Fibroblast of villous mesenchyme (primary cell): ENCODE measurements at regions not wholly inside any gene's neighbourhood (a gene's known extent, or its start where the extent isn't known, plus 50 kb on each side); places are given as distances from the start of the nearest gene placed in this dataset.

Source experiments
- DNase-seq: peaks from one replicate; pipeline ENCODE4 v3.0.0-alpha.2; 2010; ENCODE audit warnings: low read depth
- H3K4me3 ChIP-seq: 2 replicates; pipeline ENCODE4 v1.5.1; 2011; ENCODE audit warnings: low read depth, mild to moderate bottlenecking, low read length
- TF ChIP-seq, protein P1 (sequence below): IDR thresholded peaks from 2 replicates; pipeline ENCODE4 v1.5.1; 2012; ENCODE audit warnings: low read depth, mild to moderate bottlenecking, low read length; ENCODE audit not compliant: insufficient read depth

DNA sequence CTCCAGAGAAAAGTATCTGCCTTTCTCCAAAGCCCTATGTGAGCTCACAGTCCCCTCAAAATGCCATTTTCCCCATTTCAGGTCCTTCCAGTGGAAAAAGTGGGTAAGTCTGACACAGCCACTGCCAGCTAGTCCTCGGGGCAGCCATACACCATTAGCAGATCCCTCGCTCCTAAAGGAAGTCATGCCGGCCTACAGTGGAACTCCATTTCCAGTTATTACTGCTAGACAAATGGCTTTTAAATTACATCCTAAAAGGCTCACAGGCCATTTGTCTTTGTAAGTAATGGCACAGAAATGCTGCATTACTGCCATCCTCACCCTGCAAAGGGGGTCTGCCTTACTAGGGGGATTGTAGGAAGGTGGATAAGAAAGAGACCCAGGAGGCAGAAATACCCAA is 259.4 kb upstream of the SIX2 start:
- TF ChIP-seq, protein P1, sequence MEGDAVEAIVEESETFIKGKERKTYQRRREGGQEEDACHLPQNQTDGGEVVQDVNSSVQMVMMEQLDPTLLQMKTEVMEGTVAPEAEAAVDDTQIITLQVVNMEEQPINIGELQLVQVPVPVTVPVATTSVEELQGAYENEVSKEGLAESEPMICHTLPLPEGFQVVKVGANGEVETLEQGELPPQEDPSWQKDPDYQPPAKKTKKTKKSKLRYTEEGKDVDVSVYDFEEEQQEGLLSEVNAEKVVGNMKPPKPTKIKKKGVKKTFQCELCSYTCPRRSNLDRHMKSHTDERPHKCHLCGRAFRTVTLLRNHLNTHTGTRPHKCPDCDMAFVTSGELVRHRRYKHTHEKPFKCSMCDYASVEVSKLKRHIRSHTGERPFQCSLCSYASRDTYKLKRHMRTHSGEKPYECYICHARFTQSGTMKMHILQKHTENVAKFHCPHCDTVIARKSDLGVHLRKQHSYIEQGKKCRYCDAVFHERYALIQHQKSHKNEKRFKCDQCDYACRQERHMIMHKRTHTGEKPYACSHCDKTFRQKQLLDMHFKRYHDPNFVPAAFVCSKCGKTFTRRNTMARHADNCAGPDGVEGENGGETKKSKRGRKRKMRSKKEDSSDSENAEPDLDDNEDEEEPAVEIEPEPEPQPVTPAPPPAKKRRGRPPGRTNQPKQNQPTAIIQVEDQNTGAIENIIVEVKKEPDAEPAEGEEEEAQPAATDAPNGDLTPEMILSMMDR: no peak
- no peak overlapping the region for H3K4me3 ChIP-seq
- DNase-seq: no peak

DNA sequence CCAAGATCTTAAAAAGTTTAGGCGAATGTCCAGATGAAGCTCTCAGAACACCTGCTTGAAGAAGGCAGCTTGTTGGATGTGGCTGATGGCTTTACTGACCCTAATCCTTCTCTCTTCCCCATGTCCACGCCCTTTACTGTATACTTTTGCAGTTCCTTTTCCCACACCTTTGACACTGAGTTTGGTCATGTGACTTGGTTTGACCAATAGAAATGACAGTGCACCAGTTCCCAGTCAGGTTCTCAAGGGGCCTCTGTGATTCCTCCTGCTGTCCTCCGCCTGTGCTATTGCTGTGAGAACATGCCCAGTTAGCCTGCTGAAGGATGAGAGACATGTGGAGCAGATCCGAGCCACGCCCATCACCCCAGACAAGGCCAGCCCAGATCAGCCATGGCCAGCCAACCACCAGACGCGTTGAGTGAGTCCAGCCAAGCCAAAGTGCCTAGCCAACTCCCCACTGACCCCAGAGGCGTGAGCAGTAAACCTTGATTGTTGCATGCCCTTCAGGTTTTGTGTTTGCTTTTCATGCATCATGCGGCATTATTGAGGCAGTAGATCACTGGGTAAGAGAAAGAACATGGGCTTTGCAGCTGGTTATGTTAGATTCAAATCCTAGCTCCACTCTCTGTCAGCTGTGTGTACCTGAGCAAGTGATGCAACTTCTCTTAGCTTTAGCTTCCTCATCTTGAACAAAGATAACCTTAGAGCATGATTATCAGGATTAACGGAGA is 258.0 kb upstream of the SIX2 start:
- TF ChIP-seq, protein P1: no peak
- no peak for DNase-seq

DNA sequence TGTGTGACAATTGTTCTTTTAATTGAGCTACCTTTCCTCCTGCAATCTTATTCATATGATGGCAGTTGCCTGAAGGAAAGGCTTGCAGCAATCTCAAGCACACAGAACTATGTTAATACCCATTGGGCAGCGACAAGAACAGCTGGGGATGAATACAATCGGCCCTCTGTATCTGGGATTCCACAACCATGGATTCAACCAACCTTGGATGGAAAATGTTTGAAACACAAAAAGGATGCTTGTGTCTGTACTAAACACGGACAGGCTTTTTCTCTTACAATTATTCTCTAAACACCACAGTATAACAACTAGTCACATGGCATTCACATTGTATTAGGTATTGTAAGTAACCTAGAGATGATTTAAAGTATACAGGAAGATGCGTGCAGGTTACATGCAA is 256.1 kb upstream of the SIX2 start:
- TF ChIP-seq, protein P1: no peak
- no peak for DNase-seq
- no peak overlapping the region for H3K4me3 ChIP-seq

More for the DNA sequence above, 258.0 kb upstream of the SIX2 start:
- no peak overlapping the region for H3K4me3 ChIP-seq

DNA sequence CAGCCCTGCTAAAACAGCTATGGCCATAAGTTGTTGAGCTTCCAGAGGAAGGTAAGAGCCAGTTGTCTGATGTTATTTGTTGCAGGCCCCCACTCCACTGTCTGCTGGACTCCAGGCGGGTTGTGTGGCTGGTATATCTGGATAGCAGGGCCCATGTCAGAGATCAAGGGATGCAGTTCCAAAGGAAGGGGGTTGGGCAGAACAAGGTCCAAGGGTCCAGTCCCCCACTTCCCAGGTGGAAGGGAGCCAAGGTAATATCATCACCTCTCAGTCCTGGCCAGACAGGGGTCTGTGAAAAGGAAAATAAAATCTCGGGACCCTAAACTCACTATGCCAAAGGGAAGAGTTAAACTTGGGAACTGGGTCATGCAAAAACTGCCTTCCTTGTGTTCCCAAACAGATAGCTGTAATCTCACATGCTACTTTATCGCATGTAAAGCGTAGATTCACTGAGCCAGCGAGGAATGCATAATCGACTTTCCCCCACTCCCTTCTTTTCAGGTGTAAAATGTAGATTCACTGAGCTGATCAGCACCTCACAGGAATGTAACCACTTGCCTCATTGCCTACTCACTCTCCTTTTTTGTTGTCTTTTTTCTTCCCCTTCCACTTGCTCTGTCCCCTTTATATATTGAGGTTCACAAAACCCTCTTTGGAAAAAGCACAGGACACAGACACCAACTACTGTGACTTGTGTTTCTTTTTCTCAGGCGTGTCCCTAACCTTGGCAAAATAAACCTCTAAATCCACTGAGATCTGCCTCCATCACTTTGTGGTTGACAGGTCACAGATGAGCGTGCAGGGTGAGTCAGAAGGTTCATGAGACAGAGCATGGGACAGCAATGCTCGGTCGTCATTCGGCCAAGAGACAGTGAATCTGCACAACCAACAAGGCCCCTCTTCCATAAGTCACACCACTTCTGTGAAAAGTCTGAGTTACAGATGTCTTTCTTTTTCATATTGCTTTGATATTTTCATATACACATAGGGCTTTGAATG is 255.3 kb upstream of the SIX2 start:
- H3K4me3 ChIP-seq: no peak overlapping the region
- peak; percentile 34 for DNase-seq
- TF ChIP-seq, protein P1: no peak

DNA sequence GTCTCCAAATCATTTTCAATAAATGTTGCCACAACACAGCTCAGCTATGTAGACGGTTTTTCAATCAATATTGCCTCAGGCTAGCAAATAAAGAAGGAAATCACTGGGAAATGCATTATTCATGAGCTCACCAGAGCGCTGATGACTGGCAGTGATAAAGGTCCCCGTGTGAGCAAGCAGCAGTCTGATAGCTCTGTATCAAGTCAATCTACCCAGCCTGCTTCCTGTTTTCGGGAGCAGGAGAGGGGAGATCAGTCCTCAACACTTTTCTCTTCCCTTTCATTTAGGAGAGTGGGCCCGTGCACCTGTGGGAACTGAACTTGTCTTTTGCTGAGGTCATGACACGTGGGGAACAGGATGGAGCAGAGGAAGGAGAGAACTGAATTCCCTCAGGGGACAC is 253.9 kb upstream of the SIX2 start:
- H3K4me3 ChIP-seq: no peak overlapping the region
- TF ChIP-seq, protein P1: no peak
- no peak for DNase-seq

DNA sequence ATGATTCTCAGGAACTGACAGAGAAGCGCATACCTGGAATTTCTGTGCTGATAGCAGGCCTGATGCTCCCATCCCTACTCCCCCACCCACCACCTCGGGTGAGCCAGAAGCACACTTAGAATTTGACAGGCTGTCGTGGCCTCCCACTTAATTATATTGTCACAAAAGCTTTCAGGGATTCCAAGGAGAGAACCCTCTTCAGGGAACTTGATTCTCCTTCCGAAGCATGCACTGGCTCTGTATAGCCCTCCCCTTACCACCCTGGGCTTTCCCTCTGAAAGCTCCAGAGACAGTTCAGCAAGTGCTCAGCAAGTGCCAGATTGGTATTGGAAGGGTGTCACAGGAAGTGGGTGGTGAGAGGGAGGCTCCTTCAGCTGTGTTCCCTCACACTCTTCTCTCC is 252.5 kb upstream of the SIX2 start:
- TF ChIP-seq, protein P1: no peak
- DNase-seq: no peak
- no peak overlapping the region for H3K4me3 ChIP-seq
